Ascending aorta (tissue), 2 donors: ENCODE measurements at regions not wholly inside any gene's neighbourhood (a gene's known extent, or its start where the extent isn't known, plus 50 kb on each side); places are given as distances from the start of the nearest gene placed in this dataset.

Experiments used
- DNase-seq, 2 donors: peaks; one replicate each; pipeline ENCODE4 v3.0.0-alpha.2; 2019; ENCODE audit warnings: low spot score in 2 of 2
- H3K27ac ChIP-seq, 2 donors: fragments of 200-600 bp; sonication (generic); one replicate each; pipeline ENCODE4 v1.5.1; 2016 to 2017; ENCODE audit warnings: mild to moderate bottlenecking in 1 of 2
- H3K27me3 ChIP-seq: fragments of 200-600 bp; sonication (generic); one replicate; pipeline ENCODE4 v1.5.1; 2017
- H3K36me3 ChIP-seq, 2 donors: fragments of 200-600 bp; sonication (generic); one replicate each; pipeline ENCODE4 v1.5.1; 2016
- H3K4me1 ChIP-seq, 2 donors: fragments of 200-600 bp; sonication (generic); one replicate each; pipeline ENCODE4 v1.5.1; 2016 to 2017; ENCODE audit warnings: mild to moderate bottlenecking in 1 of 2
- H3K4me3 ChIP-seq, 2 donors: fragments of 200-600 bp; sonication (generic); one replicate each; pipeline ENCODE4 v1.5.1; 2016 to 2017; ENCODE audit warnings: mild to moderate bottlenecking in 1 of 2
- H3K9me3 ChIP-seq, 2 donors: fragments of 200-600 bp; sonication (generic); one replicate each; pipeline ENCODE4 v1.5.1; 2016
- intact Hi-C: fragments of 100-400 bp; cut with DNase I; formaldehyde crosslinking; loops from one replicate; pipeline ENCODE4 v1.15.1; 2023
- TF ChIP-seq, protein P1 (sequence below), 3 experiments: fragments of 200-600 bp in 2 of 3; fragments of 450-650 bp in 1 of 3; sonication (generic) in 2 of 3; IDR thresholded peaks; one replicate each; pipeline ENCODE4 v1.5.1; 2016 to 2019; ENCODE audit warnings: antibody characterized with exemption in 3 of 3, mild to moderate bottlenecking in 1 of 3, moderate library complexity in 1 of 3

DNA sequence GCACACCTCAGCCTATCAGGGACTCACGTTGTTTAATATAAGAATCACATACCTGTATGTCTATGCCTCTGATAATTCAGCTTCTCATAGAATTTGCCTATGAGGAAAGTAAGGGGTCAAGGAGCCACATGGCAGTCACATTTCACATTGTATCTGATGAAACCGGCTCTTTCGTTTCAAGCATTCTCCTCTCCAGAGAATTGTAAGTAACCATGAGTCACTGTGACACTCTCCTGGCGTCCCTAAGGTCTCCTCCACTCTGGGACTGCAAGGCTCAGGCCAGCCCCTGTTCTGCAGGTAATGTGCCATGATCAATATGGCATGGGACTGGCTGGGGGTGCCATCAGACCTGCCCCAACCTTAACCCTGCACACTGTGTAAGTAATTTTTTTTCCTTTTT, 503.3 kb downstream of the COG6 start:
- Histone ChIP-seq H3K36me3 (no peaks in the 10 kb centered on the region), H3K4me1 (no peaks in the 10 kb centered on the region), H3K27ac (no peak overlapping the region), H3K27me3 (no peaks in the 10 kb centered on the region), H3K4me3 (no peak overlapping the region), H3K9me3 (no peaks in the 10 kb centered on the region)
- DNase-seq, result no peak
- TF ChIP-seq, protein P1, sequence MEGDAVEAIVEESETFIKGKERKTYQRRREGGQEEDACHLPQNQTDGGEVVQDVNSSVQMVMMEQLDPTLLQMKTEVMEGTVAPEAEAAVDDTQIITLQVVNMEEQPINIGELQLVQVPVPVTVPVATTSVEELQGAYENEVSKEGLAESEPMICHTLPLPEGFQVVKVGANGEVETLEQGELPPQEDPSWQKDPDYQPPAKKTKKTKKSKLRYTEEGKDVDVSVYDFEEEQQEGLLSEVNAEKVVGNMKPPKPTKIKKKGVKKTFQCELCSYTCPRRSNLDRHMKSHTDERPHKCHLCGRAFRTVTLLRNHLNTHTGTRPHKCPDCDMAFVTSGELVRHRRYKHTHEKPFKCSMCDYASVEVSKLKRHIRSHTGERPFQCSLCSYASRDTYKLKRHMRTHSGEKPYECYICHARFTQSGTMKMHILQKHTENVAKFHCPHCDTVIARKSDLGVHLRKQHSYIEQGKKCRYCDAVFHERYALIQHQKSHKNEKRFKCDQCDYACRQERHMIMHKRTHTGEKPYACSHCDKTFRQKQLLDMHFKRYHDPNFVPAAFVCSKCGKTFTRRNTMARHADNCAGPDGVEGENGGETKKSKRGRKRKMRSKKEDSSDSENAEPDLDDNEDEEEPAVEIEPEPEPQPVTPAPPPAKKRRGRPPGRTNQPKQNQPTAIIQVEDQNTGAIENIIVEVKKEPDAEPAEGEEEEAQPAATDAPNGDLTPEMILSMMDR (IDR thresholded peaks at IDR 0.05), result no peak
- intact Hi-C loops, result no loop called here

DNA sequence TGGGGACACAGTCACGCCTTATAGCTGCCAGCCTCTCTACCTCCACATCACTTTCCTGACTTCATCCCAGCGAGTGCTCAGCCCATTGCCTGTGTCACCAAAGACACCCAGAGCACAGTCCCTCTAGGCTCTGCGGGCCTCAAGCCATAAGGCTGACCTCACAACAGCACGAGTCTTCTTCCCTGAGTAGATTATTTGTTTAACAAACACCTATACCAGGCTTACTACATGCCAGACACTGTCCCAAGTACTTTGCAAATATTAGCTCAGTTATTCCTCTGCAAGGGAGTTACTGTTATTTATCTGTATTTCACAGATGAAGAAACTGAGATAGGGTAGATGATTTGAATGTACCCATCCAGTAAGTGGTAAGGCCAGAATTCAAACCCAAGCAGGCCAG, 504.3 kb downstream of the COG6 start:
- TF ChIP-seq, protein P1 (IDR thresholded peaks at IDR 0.05), result no peak
- Histone ChIP-seq H3K27ac (no peak overlapping the region), H3K27me3 (no peaks in the 10 kb centered on the region), H3K36me3 (no peaks in the 10 kb centered on the region), H3K4me3 (no peak overlapping the region), H3K9me3 (no peaks in the 10 kb centered on the region), H3K4me1 (no peaks in the 10 kb centered on the region)
- intact Hi-C loops, result no loop called here
- DNase-seq, result no peak

- Histone ChIP-seq H3K27me3 (no peaks in the 10 kb centered on the region), H3K36me3 (no peaks in the 10 kb centered on the region), H3K4me3 (no peak overlapping the region), H3K27ac (no peak overlapping the region), H3K9me3 (no peaks in the 10 kb centered on the region), H3K4me1 (no peaks in the 10 kb centered on the region)
- peak in 1 of 2 donors; percentile 34 for DNase-seq
- intact Hi-C loops, result no loop called here
- TF ChIP-seq, protein P1 (IDR thresholded peaks at IDR 0.05), result no peak
Measured at GRCh38 chr13:40160618-40161350, 505.3 kb downstream of the COG6 start.

DNA sequence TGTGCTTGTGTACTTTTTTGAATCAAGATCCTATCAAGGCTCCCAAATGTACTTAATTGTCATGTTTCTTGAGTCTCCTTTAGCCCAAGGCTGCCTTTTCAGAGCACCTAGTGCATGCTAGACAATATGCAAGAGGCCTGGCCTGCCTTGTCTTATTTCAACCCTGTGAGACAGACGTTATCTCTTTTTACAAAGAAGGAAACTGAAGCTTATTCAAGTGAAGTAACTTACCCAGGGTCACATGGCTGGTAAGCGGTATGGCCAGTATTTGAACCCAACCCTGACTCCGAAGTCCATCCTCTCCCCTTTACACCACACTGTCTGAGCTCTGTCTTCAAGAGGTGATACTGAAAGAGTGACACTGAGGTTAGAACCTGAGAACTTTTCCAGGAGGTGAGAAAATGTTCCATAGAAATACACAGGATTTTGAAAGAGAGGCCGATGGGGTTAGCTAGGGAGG, 505.1 kb downstream of the FOXO1 start:
- no peak overlapping the region for H3K4me3 ChIP-seq
- H3K27me3 ChIP-seq, result no peaks in the 10 kb centered on the region
- intact Hi-C loops, result no loop called here
- peak in 1 of 2 donors; percentile 27 for DNase-seq
- H3K4me1 ChIP-seq, result no peaks in the 10 kb centered on the region
- TF ChIP-seq, protein P1 (IDR thresholded peaks at IDR 0.05), result no peak
- no peak overlapping the region for H3K27ac ChIP-seq
- H3K9me3 ChIP-seq, result no peaks in the 10 kb centered on the region
- H3K36me3 ChIP-seq, result no peaks in the 10 kb centered on the region

- no peaks in the 10 kb centered on the region for H3K36me3 ChIP-seq
- no peak for DNase-seq
- intact Hi-C loops, result no loop called here
Measured at GRCh38 chr13:40161931-40162330, 504.5 kb downstream of the FOXO1 start.

More at GRCh38 chr13:40161931-40162330, 504.5 kb downstream of the FOXO1 start:
- H3K4me1 ChIP-seq, result no peaks in the 10 kb centered on the region
- no peak overlapping the region for H3K4me3 ChIP-seq
- H3K9me3 ChIP-seq, result no peaks in the 10 kb centered on the region
- no peaks in the 10 kb centered on the region for H3K27me3 ChIP-seq
- no peak overlapping the region for H3K27ac ChIP-seq
- TF ChIP-seq, protein P1 (IDR thresholded peaks at IDR 0.05), result no peak
